ENCODE measurements at regions not wholly inside any gene's neighbourhood (a gene's known extent, or its start where the extent isn't known, plus 50 kb on each side); places are given as distances from the start of the nearest gene placed in this dataset.
A peak's percentile ranks its signal among the peaks of the same experiment; 100 is the strongest.

GRCh38 chr18:71168557-71169145 is 879.8 kb downstream of the SOCS6 start:
- CTCF ChIA-PET = no interaction called here
- POLR2A ChIA-PET (ENCODE audit: low non-redundant PET) = interaction anchor here (0.6 kb wide), 1 partner anchor 526 kb away, joined by 3 read pairs; no protein-coding TSS in a partner anchor
- BruUV-seq (replicated peaks) = no TSS peak
- no peaks in the 10 kb centered on the region for H3K27me3 ChIP-seq (replicated peaks; ENCODE audit: insufficient read depth, low read depth, low read length, poor library complexity)
- TF ChIP-seq EZH2 (IDR thresholded peaks at IDR 0.05; ENCODE audit: borderline replicate concordance, low read depth, low read length, poor library complexity, severe bottlenecking) (no peak), CTCF (conservative IDR thresholded peaks at IDR 0.05; ENCODE audit: low read depth, low read length) (no peak)
- peaks cover 19% of the 10 kb centered on the region for H3K4me1 ChIP-seq (ENCODE audit: insufficient read depth, low read length, poor library complexity, severe bottlenecking)
- intact Hi-C loops (cut with micrococcal nuclease; ENCODE audit: unreplicated experiment) = no loop called here
- peak overlapping the region; percentile 16 for H3K4me3 ChIP-seq (ENCODE audit: low read depth, low read length, poor library complexity, severe bottlenecking)
- peak; percentile 76 for DNase-seq (ENCODE audit: low spot score)
- H3K27ac ChIP-seq (ENCODE audit: low read depth, low read length, poor library complexity, severe bottlenecking) = peak overlapping the region; percentile 20
- H3K36me3 ChIP-seq (ENCODE audit: insufficient read depth, low read length, poor library complexity, severe bottlenecking) = no peaks in the 10 kb centered on the region
- H3K9me3 ChIP-seq (ENCODE audit: low read depth, low read length, poor library complexity, severe bottlenecking) = no peaks in the 10 kb centered on the region

DNA sequence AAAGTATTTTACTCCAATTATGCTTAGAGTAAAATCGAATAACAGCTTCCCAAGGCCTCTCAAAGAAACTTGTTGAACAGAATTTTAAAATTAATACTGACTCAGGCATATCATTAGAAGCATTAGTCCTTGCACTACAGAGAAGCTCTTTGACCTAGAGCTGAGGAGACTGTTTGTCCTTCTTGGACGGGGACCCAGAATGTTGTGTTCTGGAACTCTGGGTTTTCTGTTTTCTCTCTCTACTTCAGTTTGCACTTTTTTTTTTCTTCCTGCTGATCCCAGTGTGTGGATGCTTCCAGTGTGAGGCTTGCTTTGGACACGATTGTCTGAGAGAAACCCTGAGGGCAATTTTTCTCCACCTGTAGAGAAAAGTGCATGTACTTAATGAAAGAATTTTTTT is 847.6 kb downstream of the SOCS6 start:
- POLR2A ChIA-PET (ENCODE audit: low non-redundant PET) = no interaction called here
- Histone ChIP-seq H3K9me3 (ENCODE audit: low read depth, low read length, poor library complexity, severe bottlenecking) (no peaks in the 10 kb centered on the region), H3K4me1 (ENCODE audit: insufficient read depth, low read length, poor library complexity, severe bottlenecking) (no peaks in the 10 kb centered on the region), H3K27me3 (replicated peaks; ENCODE audit: insufficient read depth, low read depth, low read length, poor library complexity) (no peaks in the 10 kb centered on the region), H3K36me3 (ENCODE audit: insufficient read depth, low read length, poor library complexity, severe bottlenecking) (no peaks in the 10 kb centered on the region), H3K4me3 (ENCODE audit: low read depth, low read length, poor library complexity, severe bottlenecking) (no peak overlapping the region), H3K27ac (ENCODE audit: low read depth, low read length, poor library complexity, severe bottlenecking) (no peak overlapping the region)
- TF ChIP-seq CTCF (conservative IDR thresholded peaks at IDR 0.05; ENCODE audit: low read depth, low read length) (no peak), EZH2 (IDR thresholded peaks at IDR 0.05; ENCODE audit: borderline replicate concordance, low read depth, low read length, poor library complexity, severe bottlenecking) (no peak)
- CTCF ChIA-PET = no interaction called here
- intact Hi-C loops (cut with micrococcal nuclease; ENCODE audit: unreplicated experiment) = no loop called here
- no peak for DNase-seq (ENCODE audit: low spot score)
- BruUV-seq (replicated peaks) = no TSS peak

DNA sequence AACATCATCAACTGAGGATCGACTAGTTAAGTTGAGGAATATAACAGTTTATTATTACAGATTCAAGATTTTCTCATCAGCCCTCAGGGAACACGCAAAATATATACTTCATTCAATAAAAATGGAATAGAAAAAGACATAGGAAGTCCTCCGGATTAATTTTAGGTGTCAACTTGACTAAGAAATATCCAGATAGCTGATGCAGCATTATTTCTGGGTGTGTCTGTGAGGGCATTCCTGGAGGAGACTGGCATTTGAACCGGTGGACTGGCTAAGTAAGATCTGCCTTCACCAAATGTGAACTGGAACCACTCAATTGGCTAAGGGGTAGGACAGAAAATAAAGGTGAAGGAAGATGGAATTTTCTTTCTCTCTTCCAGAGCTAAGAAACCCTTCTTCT is 845.3 kb downstream of the SOCS6 start:
- no peaks in the 10 kb centered on the region for H3K4me1 ChIP-seq (ENCODE audit: insufficient read depth, low read length, poor library complexity, severe bottlenecking)
- POLR2A ChIA-PET (ENCODE audit: low non-redundant PET) = no interaction called here
- no peak overlapping the region for H3K27ac ChIP-seq (ENCODE audit: low read depth, low read length, poor library complexity, severe bottlenecking)
- H3K9me3 ChIP-seq (ENCODE audit: low read depth, low read length, poor library complexity, severe bottlenecking) = no peaks in the 10 kb centered on the region
- no peak for DNase-seq (ENCODE audit: low spot score)
- TF ChIP-seq CTCF (conservative IDR thresholded peaks at IDR 0.05; ENCODE audit: low read depth, low read length) (no peak), EZH2 (IDR thresholded peaks at IDR 0.05; ENCODE audit: borderline replicate concordance, low read depth, low read length, poor library complexity, severe bottlenecking) (no peak)
- no peak overlapping the region for H3K4me3 ChIP-seq (ENCODE audit: low read depth, low read length, poor library complexity, severe bottlenecking)
- no TSS peak for BruUV-seq (replicated peaks)
- CTCF ChIA-PET = no interaction called here
- H3K36me3 ChIP-seq (ENCODE audit: insufficient read depth, low read length, poor library complexity, severe bottlenecking) = no peaks in the 10 kb centered on the region
- no peaks in the 10 kb centered on the region for H3K27me3 ChIP-seq (replicated peaks; ENCODE audit: insufficient read depth, low read depth, low read length, poor library complexity)
- intact Hi-C loops (cut with micrococcal nuclease; ENCODE audit: unreplicated experiment) = no loop called here

Measured in A673 (cell line).